HUES64 (cell line): ENCODE measurements at regions not wholly inside any gene's neighbourhood (a gene's known extent, or its start where the extent isn't known, plus 50 kb on each side); places are given as distances from the start of the nearest gene placed in this dataset.
"Not testable (repeated sequence)": the region's sequence is repeated elsewhere in the genome, so short reads cannot be mapped to it uniquely, and the experiment has no call there.

Experiments used
- H3K27ac ChIP-seq: 2 replicates; pipeline ENCODE4 v1.7.0; 2013; ENCODE audit warnings: low read depth, low read length, inconsistent platforms
- H3K27me3 ChIP-seq: 2 replicates; pipeline ENCODE4 v1.6.1; 2013; ENCODE audit warnings: mild to moderate bottlenecking, low read length; ENCODE audit not compliant: insufficient read depth
- H3K36me3 ChIP-seq: 2 replicates; pipeline ENCODE4 v1.6.1; 2013; ENCODE audit warnings: mild to moderate bottlenecking, low read length; ENCODE audit not compliant: insufficient read depth
- H3K4me1 ChIP-seq: 2 replicates; pipeline ENCODE4 v1.6.1; 2013; ENCODE audit warnings: mild to moderate bottlenecking, low read length, moderate library complexity; ENCODE audit not compliant: insufficient read depth
- H3K4me3 ChIP-seq: 2 replicates; pipeline ENCODE4 v1.5.1; 2013; ENCODE audit warnings: mild to moderate bottlenecking, low read length, moderate library complexity
- H3K9ac ChIP-seq: 2 replicates; pipeline ENCODE4 v1.6.1; 2013; ENCODE audit warnings: mild to moderate bottlenecking, low read depth, low read length
- H3K9me3 ChIP-seq: 2 replicates; pipeline ENCODE4 v1.6.1; 2013; ENCODE audit warnings: low read depth, low read length; ENCODE audit not compliant: insufficient read depth
- WGBS: fragments of 150-250, 120-280 bp; methylation state at CpG from one replicate; pipeline ENCODE4 v1.1.7; 2013; ENCODE audit warnings: missing lambda C conversion rate; 5-methylcytosine and 5-hydroxymethylcytosine counted together

DNA sequence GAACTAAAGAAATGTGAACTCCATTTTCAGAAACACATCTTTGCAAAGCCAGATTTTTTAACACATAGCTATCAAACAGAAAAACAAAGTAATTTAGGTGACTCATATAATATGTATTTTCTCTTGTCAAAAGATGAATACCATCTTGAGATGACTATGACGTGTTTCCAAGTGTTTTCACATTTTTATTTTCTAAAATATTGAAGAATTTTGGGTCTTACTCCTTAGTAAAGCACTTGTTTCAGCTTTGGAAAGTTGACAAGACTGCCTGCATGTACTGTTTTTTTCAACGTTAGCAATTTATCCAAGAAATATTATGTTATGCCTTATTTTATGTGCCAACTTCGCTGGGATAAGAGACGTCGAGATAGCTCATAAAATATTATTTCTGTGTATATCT lies 733.9 kb upstream of the EPHA5 start:
- H3K4me1 ChIP-seq: no peaks in the 10 kb centered on the region
- no peak overlapping the region for H3K4me3 ChIP-seq
- no peaks in the 10 kb centered on the region for H3K27me3 ChIP-seq
- H3K9me3 ChIP-seq: no peaks in the 10 kb centered on the region
- 95% methylated on average over 5 of the region's 5 CpGs for WGBS
- no peak overlapping the region for H3K27ac ChIP-seq
- H3K9ac ChIP-seq: no peak overlapping the region
- no peaks in the 10 kb centered on the region for H3K36me3 ChIP-seq

GRCh38 chr4:66376921-66377320 lies 706.6 kb upstream of the EPHA5 start:
- Histone ChIP-seq H3K4me1 (no peaks in the 10 kb centered on the region), H3K4me3 (no peak overlapping the region), H3K27ac (no peak overlapping the region), H3K36me3 (no peaks in the 10 kb centered on the region), H3K27me3 (no peaks in the 10 kb centered on the region), H3K9ac (no peak overlapping the region), H3K9me3 (no peaks in the 10 kb centered on the region)
- 92% methylated on average over 1 of the region's 1 CpG for WGBS

DNA sequence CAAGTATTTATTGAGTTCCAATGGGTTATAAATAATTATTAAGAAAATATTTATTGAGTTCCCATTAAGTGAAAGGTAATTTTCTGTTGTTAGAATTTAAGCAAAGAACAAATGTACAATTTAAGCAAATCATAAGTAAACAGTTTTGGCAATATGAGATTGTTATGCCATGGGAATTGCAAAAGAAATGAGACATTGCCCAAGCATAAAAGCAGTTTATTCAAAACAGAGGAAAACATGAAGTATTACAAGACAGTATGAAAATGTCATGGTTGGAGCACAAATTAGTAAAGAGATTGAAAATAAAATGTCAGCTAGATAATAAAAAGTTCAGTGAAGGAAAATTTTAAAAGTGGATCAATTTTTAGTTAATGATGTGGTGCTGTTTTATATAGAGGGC lies 706.1 kb upstream of the EPHA5 start:
- Histone ChIP-seq H3K9ac (no peak overlapping the region), H3K36me3 (no peaks in the 10 kb centered on the region), H3K4me1 (no peaks in the 10 kb centered on the region), H3K27me3 (no peaks in the 10 kb centered on the region), H3K4me3 (no peak overlapping the region), H3K27ac (no peak overlapping the region), H3K9me3 (no peaks in the 10 kb centered on the region)

DNA sequence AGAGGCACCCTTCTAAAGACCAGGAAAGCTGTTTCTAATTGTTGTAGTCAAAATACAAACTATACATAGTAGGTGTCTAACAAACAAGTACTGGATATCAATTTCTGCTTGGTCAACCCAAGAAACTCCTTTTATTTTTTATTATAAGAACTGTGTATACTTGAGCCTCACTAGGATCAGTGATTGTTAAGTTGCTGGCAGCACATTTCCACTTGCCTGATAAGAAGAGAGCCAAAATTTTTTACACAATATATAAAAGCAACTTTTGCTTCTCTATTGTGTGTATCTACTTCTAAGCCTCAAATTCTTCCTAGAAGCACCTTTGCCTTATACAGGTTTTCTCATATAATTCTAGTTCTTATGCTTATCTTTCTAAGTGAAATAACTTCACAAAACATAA lies 703.0 kb upstream of the EPHA5 start:
- Histone ChIP-seq H3K27me3 (no peaks in the 10 kb centered on the region), H3K36me3 (no peaks in the 10 kb centered on the region), H3K4me3 (no peak overlapping the region), H3K9me3 (no peaks in the 10 kb centered on the region), H3K27ac (no peak overlapping the region), H3K4me1 (no peaks in the 10 kb centered on the region), H3K9ac (no peak overlapping the region)

GRCh38 chr4:66372706-66373105 lies 702.4 kb upstream of the EPHA5 start:
- Histone ChIP-seq H3K36me3 (no peaks in the 10 kb centered on the region), H3K27me3 (no peaks in the 10 kb centered on the region), H3K9ac (no peak overlapping the region), H3K4me1 (no peaks in the 10 kb centered on the region), H3K4me3 (no peak overlapping the region), H3K27ac (no peak overlapping the region), H3K9me3 (no peaks in the 10 kb centered on the region)
- 93% methylated on average over 6 of the region's 6 CpGs for WGBS

- no peaks in the 10 kb centered on the region for H3K9me3 ChIP-seq
- no peak overlapping the region for H3K9ac ChIP-seq
- no peak overlapping the region for H3K4me3 ChIP-seq
- no peak overlapping the region for H3K27ac ChIP-seq
- WGBS: 96% methylated on average over 7 of the region's 10 CpGs
- no peaks in the 10 kb centered on the region for H3K27me3 ChIP-seq
- H3K4me1 ChIP-seq: no peaks in the 10 kb centered on the region
- no peaks in the 10 kb centered on the region for H3K36me3 ChIP-seq
Measured at GRCh38 chr4:66367043-66367660, 696.9 kb upstream of the EPHA5 start.

DNA sequence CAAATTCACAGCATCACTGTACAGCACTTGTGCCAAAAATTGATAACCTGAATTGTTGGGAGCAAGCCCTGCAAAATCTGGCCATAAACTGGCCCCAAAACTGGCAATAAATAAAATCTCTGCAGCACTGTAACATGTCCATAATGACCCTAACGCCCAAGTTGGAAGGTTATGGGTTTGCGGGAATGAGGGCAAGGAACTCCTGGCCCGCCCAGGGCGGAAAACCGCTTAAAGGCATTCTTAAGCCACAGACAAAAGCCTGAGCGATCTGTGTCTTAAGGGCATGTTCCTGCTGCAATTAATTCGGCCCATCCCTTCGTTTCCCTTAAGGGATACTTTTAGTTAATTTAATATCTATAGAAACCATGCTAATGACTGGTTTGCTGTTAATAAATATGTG lies 690.1 kb upstream of the EPHA5 start:
- not testable (repeated sequence) for H3K4me3 ChIP-seq, H3K27ac ChIP-seq, H3K9ac ChIP-seq, H3K36me3 ChIP-seq, H3K9me3 ChIP-seq, H3K27me3 ChIP-seq
- WGBS: 92% methylated on average over 6 of the region's 8 CpGs
- H3K4me1 ChIP-seq: peaks cover 13% of the 10 kb centered on the region; the same call in 1 of the 2 replicates

DNA sequence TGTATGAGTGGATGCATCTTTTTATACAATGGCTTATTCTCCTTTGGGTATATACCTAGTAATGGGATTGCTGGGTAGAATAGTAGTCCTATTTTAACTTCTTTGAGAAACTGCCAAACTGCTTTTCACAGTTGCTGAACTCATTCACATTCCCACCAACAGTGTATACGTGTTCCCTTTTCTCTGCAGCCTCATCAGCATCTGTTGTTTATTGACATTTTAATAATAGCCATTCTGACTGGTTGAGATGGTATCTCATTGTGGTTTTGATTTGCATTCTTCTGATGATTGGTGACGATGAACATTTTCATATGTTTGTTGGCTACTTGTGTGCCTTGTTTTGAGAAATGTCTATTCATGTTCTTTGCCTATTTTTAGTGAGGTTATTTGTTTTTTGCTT lies 687.0 kb upstream of the EPHA5 start:
- Histone ChIP-seq H3K4me1 (peaks cover 13% of the 10 kb centered on the region; the same call in 1 of the 2 replicates), H3K36me3 (no peaks in the 10 kb centered on the region), H3K9ac (no peak overlapping the region), H3K27ac (no peak overlapping the region), H3K9me3 (no peaks in the 10 kb centered on the region), H3K4me3 (no peak overlapping the region), H3K27me3 (no peaks in the 10 kb centered on the region)
- 91% methylated on average over 2 of the region's 2 CpGs for WGBS

DNA sequence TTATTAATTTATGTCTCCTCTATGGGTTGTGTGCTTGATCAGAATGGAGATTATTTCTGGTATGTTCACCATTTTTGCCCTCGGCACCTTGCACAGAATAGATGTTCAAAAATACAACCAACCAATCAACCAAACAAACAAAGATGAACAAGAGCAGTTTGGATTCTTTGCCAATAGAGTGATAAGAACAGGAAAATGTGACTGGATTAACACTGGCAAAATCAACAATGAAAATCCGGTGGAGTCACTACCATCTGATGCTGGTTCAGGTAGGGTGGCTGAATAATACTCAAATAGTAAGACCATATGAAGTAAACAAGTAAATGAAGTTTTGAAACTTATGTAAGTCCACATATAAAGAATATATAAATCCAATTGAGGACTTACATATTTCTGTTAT lies 685.0 kb upstream of the EPHA5 start:
- Histone ChIP-seq H3K27me3 (no peaks in the 10 kb centered on the region), H3K27ac (no peak overlapping the region), H3K36me3 (no peaks in the 10 kb centered on the region), H3K4me3 (no peak overlapping the region), H3K9me3 (no peaks in the 10 kb centered on the region), H3K4me1 (peaks cover 9% of the 10 kb centered on the region; the same call in 1 of the 2 replicates), H3K9ac (no peak overlapping the region)
- WGBS: 86% methylated on average over 1 of the region's 2 CpGs

DNA sequence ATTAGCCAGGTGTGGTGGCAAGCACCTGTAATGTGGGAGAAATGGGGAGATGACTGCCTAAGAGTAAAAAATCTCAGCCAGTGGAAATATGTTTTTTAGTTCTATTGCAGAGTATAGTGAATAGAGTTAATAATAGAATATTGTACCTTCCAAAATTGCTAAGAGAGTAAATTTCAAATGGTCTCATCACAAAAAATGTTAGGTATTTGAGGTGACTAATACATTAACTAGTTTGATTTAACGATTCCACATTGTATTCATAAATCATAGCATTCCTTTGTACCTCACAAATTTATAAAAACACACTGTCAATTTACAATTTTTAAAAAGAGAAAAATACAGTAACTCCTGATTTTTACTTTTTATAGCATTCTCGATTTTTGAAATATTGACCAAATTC lies 681.5 kb upstream of the EPHA5 start:
- no peak overlapping the region for H3K4me3 ChIP-seq
- H3K9me3 ChIP-seq: no peaks in the 10 kb centered on the region
- H3K27me3 ChIP-seq: no peaks in the 10 kb centered on the region
- WGBS: 93% methylated on average over 1 of the region's 2 CpGs
- H3K36me3 ChIP-seq: no peaks in the 10 kb centered on the region
- no peaks in the 10 kb centered on the region for H3K4me1 ChIP-seq
- H3K27ac ChIP-seq: no peak overlapping the region
- H3K9ac ChIP-seq: no peak overlapping the region

GRCh38 chr4:66340286-66340893 lies 670.1 kb upstream of the EPHA5 start:
- no peak overlapping the region for H3K9ac ChIP-seq
- H3K4me3 ChIP-seq: no peak overlapping the region
- no peaks in the 10 kb centered on the region for H3K27me3 ChIP-seq
- H3K4me1 ChIP-seq: no peaks in the 10 kb centered on the region
- WGBS: no CpG with 5 or more reads among the region's 3 CpGs
- H3K36me3 ChIP-seq: no peaks in the 10 kb centered on the region
- peaks cover 2% of the 10 kb centered on the region; the same call in 1 of the 2 replicates for H3K9me3 ChIP-seq
- H3K27ac ChIP-seq: no peak overlapping the region

DNA sequence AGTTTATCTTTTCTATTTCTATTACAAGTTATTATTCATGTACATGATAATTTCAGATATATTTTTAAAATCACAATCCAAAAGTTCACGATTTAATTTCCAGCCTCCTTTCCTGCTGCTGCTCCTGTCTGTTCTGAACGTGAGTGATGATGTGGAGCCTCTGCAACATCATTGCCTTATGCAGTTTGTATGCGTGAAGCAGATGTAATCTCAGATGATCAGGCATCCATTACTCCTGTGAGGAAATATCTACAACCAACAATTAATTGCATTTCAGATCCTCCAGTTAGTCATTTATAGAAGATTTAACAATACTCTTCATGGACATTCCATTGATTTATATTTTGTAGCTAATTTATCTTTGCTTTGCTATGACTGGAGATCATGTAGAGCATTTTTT lies 668.7 kb upstream of the EPHA5 start:
- Histone ChIP-seq H3K4me1 (no peaks in the 10 kb centered on the region), H3K9ac (no peak overlapping the region), H3K27ac (no peak overlapping the region), H3K9me3 (peaks cover 2% of the 10 kb centered on the region; the same call in 1 of the 2 replicates), H3K27me3 (no peaks in the 10 kb centered on the region), H3K36me3 (no peaks in the 10 kb centered on the region), H3K4me3 (no peak overlapping the region)
- WGBS: 90% methylated on average over 3 of the region's 3 CpGs
